H9 (cell line): ENCODE measurements at regions not wholly inside any gene's neighbourhood (a gene's known extent, or its start where the extent isn't known, plus 50 kb on each side); places are given as distances from the start of the nearest gene placed in this dataset.

Source experiments
- DNase-seq: peaks from one replicate; pipeline ENCODE4 v3.0.0-alpha.2; 2017
- H2AFZ ChIP-seq: one replicate; pipeline ENCODE4 v1.6.1; 2013; ENCODE audit warnings: mild to moderate bottlenecking, low read length, control low read depth, moderate library complexity
- H2AK5ac ChIP-seq: 2 replicates; pipeline ENCODE4 v1.6.1; 2013; ENCODE audit warnings: low read length, control low read depth, mixed read lengths; ENCODE audit not compliant: insufficient read length
- H2BK120ac ChIP-seq: one replicate; pipeline ENCODE4 v1.6.1; 2013; ENCODE audit warnings: low read depth, mild to moderate bottlenecking, low read length, control low read depth, inconsistent platforms; ENCODE audit not compliant: poor library complexity, severe bottlenecking
- H2BK12ac ChIP-seq: 2 replicates; pipeline ENCODE4 v1.6.1; 2013; ENCODE audit warnings: low read length, control low read depth, mixed read lengths, low read depth; ENCODE audit not compliant: insufficient read length
- H2BK15ac ChIP-seq: 2 replicates; pipeline ENCODE4 v1.6.1; 2013; ENCODE audit warnings: low read depth, low read length, control low read depth
- H2BK20ac ChIP-seq: one replicate; pipeline ENCODE4 v1.6.1; 2013; ENCODE audit warnings: low read depth, mild to moderate bottlenecking, low read length, control low read depth, inconsistent platforms; ENCODE audit not compliant: poor library complexity, severe bottlenecking
- H2BK5ac ChIP-seq: 2 replicates; pipeline ENCODE4 v1.6.1; 2013; ENCODE audit warnings: low read length, control low read depth, mixed read lengths; ENCODE audit not compliant: insufficient read length
- H3K14ac ChIP-seq: 2 replicates; pipeline ENCODE4 v1.6.1; 2013; ENCODE audit warnings: low read length, control low read depth; ENCODE audit not compliant: insufficient read depth
- H3K18ac ChIP-seq: 2 replicates; pipeline ENCODE4 v1.6.1; 2013; ENCODE audit warnings: low read depth, mild to moderate bottlenecking, mixed read lengths, low read length, control low read depth; ENCODE audit not compliant: insufficient read length
- H3K23ac ChIP-seq: 2 replicates; pipeline ENCODE4 v1.6.1; 2013; ENCODE audit warnings: low read length, control low read depth, mixed read lengths, low read depth; ENCODE audit not compliant: insufficient read length
- H3K23me2 ChIP-seq: 2 replicates; pipeline ENCODE4 v1.6.1; 2013; ENCODE audit warnings: low read depth, mild to moderate bottlenecking, mixed read lengths, low read length, control low read depth; ENCODE audit not compliant: insufficient read length, poor library complexity, severe bottlenecking
- H3K27ac ChIP-seq: 2 replicates; pipeline ENCODE4 v1.5.1; 2013; ENCODE audit warnings: low read length, control low read depth, mixed read lengths, low read depth; ENCODE audit not compliant: insufficient read length
- H3K27me3 ChIP-seq: 2 replicates; pipeline ENCODE4 v1.6.1; 2013; ENCODE audit warnings: low read length, control low read depth, inconsistent platforms; ENCODE audit not compliant: insufficient read depth
- H3K4ac ChIP-seq: 2 replicates; pipeline ENCODE4 v1.6.1; 2013; ENCODE audit warnings: low read depth, mild to moderate bottlenecking, control low read depth, inconsistent platforms, low read length, moderate library complexity
- H3K4me1 ChIP-seq: 2 replicates; pipeline ENCODE4 v1.6.1; 2013; ENCODE audit warnings: low read length, control low read depth, inconsistent platforms; ENCODE audit not compliant: insufficient read depth
- H3K4me2 ChIP-seq: 2 replicates; pipeline ENCODE4 v1.6.1; 2013; ENCODE audit warnings: low read length, control low read depth, mixed read lengths; ENCODE audit not compliant: insufficient read length, insufficient read depth
- H3K56ac ChIP-seq: 2 replicates; pipeline ENCODE4 v1.6.1; 2013; ENCODE audit warnings: low read depth, mild to moderate bottlenecking, mixed read lengths, low read length, control low read depth; ENCODE audit not compliant: insufficient read length
- H3K79me1 ChIP-seq: 2 replicates; pipeline ENCODE4 v1.6.1; 2013; ENCODE audit warnings: low read depth, mild to moderate bottlenecking, moderate library complexity, low read length, control low read depth, inconsistent platforms; ENCODE audit not compliant: insufficient read depth, poor library complexity, severe bottlenecking
- H3K79me2 ChIP-seq: 2 replicates; pipeline ENCODE4 v1.6.1; 2013; ENCODE audit warnings: low read length, control low read depth, inconsistent platforms; ENCODE audit not compliant: insufficient read depth
- H3K9ac ChIP-seq: 2 replicates; pipeline ENCODE4 v1.6.1; 2013; ENCODE audit warnings: low read length, control low read depth, mixed read lengths; ENCODE audit not compliant: insufficient read length; ENCODE audit errors: extremely low read depth
- H3K9me3 ChIP-seq: one replicate; pipeline ENCODE4 v1.6.1; 2013; ENCODE audit warnings: low read depth, low read length, inconsistent platforms; ENCODE audit not compliant: control insufficient read depth
- H3T11ph ChIP-seq: one replicate; pipeline ENCODE4 v1.6.1; 2013; ENCODE audit warnings: mild to moderate bottlenecking, low read length, control low read depth, inconsistent platforms
- H4K20me1 ChIP-seq: one replicate; pipeline ENCODE4 v1.6.1; 2013; ENCODE audit not compliant: control insufficient read depth, insufficient read length, insufficient read depth
- H4K5ac ChIP-seq: 2 replicates; pipeline ENCODE4 v1.6.1; 2013; ENCODE audit warnings: low read depth, mild to moderate bottlenecking, mixed read lengths, low read length, control low read depth; ENCODE audit not compliant: insufficient read length
- H4K8ac ChIP-seq: replicated peaks from 2 replicates; pipeline ENCODE4 v1.6.1; 2013; ENCODE audit warnings: low read length, control low read depth, mixed read lengths, low read depth; ENCODE audit not compliant: insufficient read length
- H4K91ac ChIP-seq: 2 replicates; pipeline ENCODE4 v1.6.1; 2013; ENCODE audit warnings: low read depth, mild to moderate bottlenecking, moderate library complexity, mixed read lengths, low read length, control low read depth; ENCODE audit not compliant: insufficient read length
- H3K27ac Mint-ChIP-seq, 3 experiments: 2 replicates in 2 of 3; 3 replicates in 1 of 3; pipeline ENCODE4 v1.8.0; 2020 to 2021; ENCODE audit warnings: mixed read lengths in 3 of 3, mild to moderate bottlenecking in 1 of 3, moderate library complexity in 1 of 3
- H3K27me3 Mint-ChIP-seq: 2 replicates; pipeline ENCODE4 v1.8.0; 2021; ENCODE audit warnings: low read depth, mild to moderate bottlenecking, moderate library complexity, mixed read lengths
- H3K36me3 Mint-ChIP-seq, 3 experiments: 2 replicates in 2 of 3; 3 replicates in 1 of 3; pipeline ENCODE4 v1.8.0; 2020 to 2021; ENCODE audit warnings: low read depth in 3 of 3, mixed read lengths in 3 of 3; ENCODE audit not compliant: insufficient read depth in 1 of 3
- H3K4me1 Mint-ChIP-seq, 2 experiments: 2 replicates each; pipeline ENCODE4 v1.8.0; 2020; ENCODE audit warnings: mixed read lengths in 2 of 2
- H3K4me3 Mint-ChIP-seq, 2 experiments: 2 replicates in 1 of 2; 3 replicates in 1 of 2; pipeline ENCODE4 v1.8.0; 2020 to 2021; ENCODE audit warnings: mild to moderate bottlenecking in 2 of 2, mixed read lengths in 2 of 2, moderate library complexity in 1 of 2
- H3K9me3 Mint-ChIP-seq, 2 experiments: 2 replicates in 1 of 2; 3 replicates in 1 of 2; pipeline ENCODE4 v1.8.0; 2020; ENCODE audit warnings: mild to moderate bottlenecking in 2 of 2, mixed read lengths in 2 of 2, moderate library complexity in 1 of 2
- CTCF ChIP-seq: fragments of 200-600 bp; sonication (generic); conservative IDR thresholded peaks from 3 replicates; pipeline ENCODE4 v1.8.0; 2021; ENCODE audit warnings: antibody characterized with exemption, mild to moderate bottlenecking
- WGBS: extraction: QIAGEN DNeasy Blood & Tissue Kit; methylation state at CpG from one replicate; pipeline ENCODE4 v1.1.7; 2013; ENCODE audit warnings: missing lambda C conversion rate, low lambda C conversion rate, mixed read lengths; ENCODE audit not compliant: insufficient read length; ENCODE audit errors: extremely low coverage; 5-methylcytosine and 5-hydroxymethylcytosine counted together

- TF ChIP-seq CTCF, result no peak
- DNase-seq, result no peak
These were observed 116.4 kb upstream of the HGF start for GRCh38 chr7:81886211-81886764.

More at GRCh38 chr7:81886211-81886764, 116.4 kb upstream of the HGF start:
- WGBS, result no CpG with 5 or more reads among the region's 3 CpGs
- H3K27ac ChIP-seq, result no peak overlapping the region
- H2AFZ ChIP-seq, result no peak overlapping the region
- no peak overlapping the region for H3K14ac ChIP-seq
- no peak overlapping the region for H2AK5ac ChIP-seq
- H3T11ph ChIP-seq, result no peak overlapping the region
- H2BK20ac ChIP-seq, result no peak overlapping the region
- no peak overlapping the region for H3K4ac ChIP-seq
- H3K9me3 ChIP-seq, result no peaks in the 10 kb centered on the region
- Mint-ChIP-seq H3K4me1 (no peaks in the 10 kb centered on the region), H3K27ac (no peak overlapping the region), H3K4me3 (no peak overlapping the region), H3K9me3 (no peaks in the 10 kb centered on the region), H3K27me3 (no peaks in the 10 kb centered on the region), H3K36me3 (no peaks in the 10 kb centered on the region)
- H3K27me3 ChIP-seq, result no peaks in the 10 kb centered on the region
- H2BK120ac ChIP-seq, result no peak overlapping the region
- no peak overlapping the region for H3K4me2 ChIP-seq
- H3K56ac ChIP-seq, result no peak overlapping the region
- no peak overlapping the region for H3K18ac ChIP-seq
- no peak overlapping the region for H4K5ac ChIP-seq
- no peak overlapping the region for H3K23ac ChIP-seq
- H3K79me1 ChIP-seq, result no peaks in the 10 kb centered on the region
- H3K9ac ChIP-seq, result no peak overlapping the region
- no peak overlapping the region for H2BK5ac ChIP-seq
- H4K20me1 ChIP-seq, result no peaks in the 10 kb centered on the region
- no peak overlapping the region for H4K8ac ChIP-seq
- H4K91ac ChIP-seq, result no peak overlapping the region
- no peaks in the 10 kb centered on the region for H3K4me1 ChIP-seq
- no peaks in the 10 kb centered on the region for H3K23me2 ChIP-seq
- no peaks in the 10 kb centered on the region for H3K79me2 ChIP-seq
- no peak overlapping the region for H2BK15ac ChIP-seq
- no peak overlapping the region for H2BK12ac ChIP-seq
